ENCODE measurements at regions not wholly inside any gene's neighbourhood (a gene's known extent, or its start where the extent isn't known, plus 50 kb on each side); places are given as distances from the start of the nearest gene placed in this dataset.

GRCh38 chr2:105526000-105526925, 127.4 kb upstream of the FHL2 start:
- no peaks in the 10 kb centered on the region for H3K9me3 ChIP-seq (ENCODE audit: control extremely low read depth in 1 of 3, control insufficient read depth in 2 of 3, insufficient read depth in 1 of 3, low read length in 2 of 3)
- no peak overlapping the region for H3K4me2 ChIP-seq (replicated peaks; ENCODE audit: low read depth, low read length, poor library complexity, severe bottlenecking)
- H3K79me2 ChIP-seq (ENCODE audit: control insufficient read depth, insufficient read depth, low read length), result no peaks in the 10 kb centered on the region
- WGBS (ENCODE audit: insufficient coverage), result 90% methylated on average over 23 of the region's 30 CpGs
- Mint-ChIP-seq H3K4me3 (no peak overlapping the region), H3K27me3 (no peaks in the 10 kb centered on the region), H3K27ac (no peak overlapping the region), H3K4me1 (no peaks in the 10 kb centered on the region), H3K9me3 (ENCODE audit: insufficient read depth) (no peaks in the 10 kb centered on the region)
- H3K4me3 ChIP-seq (ENCODE audit: control extremely low read depth in 1 of 5, extremely low read depth in 1 of 5, insufficient read depth in 1 of 5, low read depth in 2 of 5, low read length in 4 of 5), result no peak overlapping the region
- DNase-seq (no peak), ATAC-seq (ENCODE audit: low read depth) (no peak)
- no peaks in the 10 kb centered on the region for H3K36me3 ChIP-seq (replicated peaks in 1 of 2; ENCODE audit: control extremely low read depth in 1 of 2, control insufficient read depth in 1 of 2, extremely low read depth in 1 of 2, insufficient read depth in 2 of 2, low read length in 1 of 2)
- H3K9ac ChIP-seq (ENCODE audit: low read length), result no peak overlapping the region
- intact Hi-C loops (cut with micrococcal nuclease), result no loop called here
- TF ChIP-seq CTCF (IDR thresholded peaks at IDR 0.05) (no peak), EZH2 (IDR thresholded peaks at IDR 0.05; ENCODE audit: borderline replicate concordance, insufficient read depth, low read depth, low read length, poor library complexity, severe bottlenecking) (no peak)
- no peaks in the 10 kb centered on the region for H3K4me1 ChIP-seq (ENCODE audit: control insufficient read depth in 2 of 2, insufficient read depth in 2 of 2, low read length in 2 of 2)
- H3K27ac ChIP-seq (ENCODE audit: low read length in 2 of 2), result no peak overlapping the region
- POLR2A ChIA-PET, result no interaction called here
- CTCF ChIA-PET, result no interaction called here
- no peaks in the 10 kb centered on the region for H3K27me3 ChIP-seq (replicated peaks in 1 of 4; ENCODE audit: control extremely low read depth in 1 of 4, control insufficient read depth in 3 of 4, insufficient read depth in 4 of 4, low read length in 3 of 4)
- H2AFZ ChIP-seq (ENCODE audit: insufficient read depth, low read depth, low read length, poor library complexity, severe bottlenecking), result no peak overlapping the region
- no peaks in the 10 kb centered on the region for H4K20me1 ChIP-seq (ENCODE audit: control insufficient read depth, insufficient read depth, low read length, poor library complexity, severe bottlenecking)

- H3K4me1 Mint-ChIP-seq, result no peaks in the 10 kb centered on the region
- ChIA-PET POLR2A (no interaction called here), CTCF (no interaction called here)
- no peaks in the 10 kb centered on the region for H3K4me1 ChIP-seq (ENCODE audit: control insufficient read depth in 2 of 2, insufficient read depth in 2 of 2, low read length in 2 of 2)
- H3K27ac ChIP-seq (ENCODE audit: low read length in 2 of 2), result no peak overlapping the region
- no peaks in the 10 kb centered on the region for H3K27me3 Mint-ChIP-seq
- no peak for TF ChIP-seq CTCF (IDR thresholded peaks at IDR 0.05)
- no peak for TF ChIP-seq EZH2 (IDR thresholded peaks at IDR 0.05; ENCODE audit: borderline replicate concordance, insufficient read depth, low read depth, low read length, poor library complexity, severe bottlenecking)
- no peaks in the 10 kb centered on the region for H3K9me3 ChIP-seq (ENCODE audit: control extremely low read depth in 1 of 3, control insufficient read depth in 2 of 3, insufficient read depth in 1 of 3, low read length in 2 of 3)
- intact Hi-C loops (cut with micrococcal nuclease), result no loop called here
- no peaks in the 10 kb centered on the region for H4K20me1 ChIP-seq (ENCODE audit: control insufficient read depth, insufficient read depth, low read length, poor library complexity, severe bottlenecking)
- no peak overlapping the region for H3K9ac ChIP-seq (ENCODE audit: low read length)
- WGBS (ENCODE audit: insufficient coverage), result 93% methylated on average over 6 of the region's 6 CpGs
- H3K79me2 ChIP-seq (ENCODE audit: control insufficient read depth, insufficient read depth, low read length), result no peaks in the 10 kb centered on the region
- H3K4me3 ChIP-seq (ENCODE audit: control extremely low read depth in 1 of 5, extremely low read depth in 1 of 5, insufficient read depth in 1 of 5, low read depth in 2 of 5, low read length in 4 of 5), result no peak overlapping the region
- DNase-seq (no peak), ATAC-seq (ENCODE audit: low read depth) (no peak)
- no peak overlapping the region for H3K27ac Mint-ChIP-seq
- no peak overlapping the region for H2AFZ ChIP-seq (ENCODE audit: insufficient read depth, low read depth, low read length, poor library complexity, severe bottlenecking)
- H3K36me3 ChIP-seq (replicated peaks in 1 of 2; ENCODE audit: control extremely low read depth in 1 of 2, control insufficient read depth in 1 of 2, extremely low read depth in 1 of 2, insufficient read depth in 2 of 2, low read length in 1 of 2), result no peaks in the 10 kb centered on the region
- no peaks in the 10 kb centered on the region for H3K27me3 ChIP-seq (replicated peaks in 1 of 4; ENCODE audit: control extremely low read depth in 1 of 4, control insufficient read depth in 3 of 4, insufficient read depth in 4 of 4, low read length in 3 of 4)
- no peak overlapping the region for H3K4me2 ChIP-seq (replicated peaks; ENCODE audit: low read depth, low read length, poor library complexity, severe bottlenecking)
- no peak overlapping the region for H3K4me3 Mint-ChIP-seq
- H3K9me3 Mint-ChIP-seq (ENCODE audit: insufficient read depth), result no peaks in the 10 kb centered on the region
Observed at GRCh38 chr2:105525201-105525600, 126.3 kb upstream of the FHL2 start.
